ENCODE measurements at regions not wholly inside any gene's neighbourhood (a gene's known extent, or its start where the extent isn't known, plus 50 kb on each side); places are given as distances from the start of the nearest gene placed in this dataset.
A peak's percentile ranks its signal among the peaks of the same experiment; 100 is the strongest.

GRCh38 chr14:96931751-96932150 lies 134.6 kb downstream of the VRK1 start:
- DNase-seq = no peak

GRCh38 chr14:96934638-96935330 lies 137.6 kb downstream of the VRK1 start:
- DNase-seq = no peak

- no peak for DNase-seq
Measured at GRCh38 chr14:96938946-96939345, 141.8 kb downstream of the VRK1 start.

- DNase-seq = no peak
Measured at GRCh38 chr14:96940009-96940408, 142.8 kb downstream of the VRK1 start.

- no peak for DNase-seq
Measured at GRCh38 chr14:96944297-96944696, 147.1 kb downstream of the VRK1 start.

- DNase-seq = no peak
Measured at GRCh38 chr14:96945721-96946120, 148.5 kb downstream of the VRK1 start.

- no peak for DNase-seq
Measured at GRCh38 chr14:96949594-96949993, 152.4 kb downstream of the VRK1 start.

- no peak for DNase-seq
Measured at GRCh38 chr14:96951511-96951910, 154.3 kb downstream of the VRK1 start.

GRCh38 chr14:96953087-96953874 lies 156.1 kb downstream of the VRK1 start:
- no peak for DNase-seq

GRCh38 chr14:96953875-96954185 lies 156.6 kb downstream of the VRK1 start:
- no peak for DNase-seq

- DNase-seq = no peak
Measured at GRCh38 chr14:96956464-96957239, 159.5 kb downstream of the VRK1 start.

GRCh38 chr14:96958057-96958456 lies 160.9 kb downstream of the VRK1 start:
- DNase-seq = no peak

GRCh38 chr14:96959992-96960391 lies 162.8 kb downstream of the VRK1 start:
- DNase-seq = no peak

- DNase-seq = no peak
Measured at GRCh38 chr14:96960598-96961116, 163.5 kb downstream of the VRK1 start.

GRCh38 chr14:96961895-96962294 lies 164.7 kb downstream of the VRK1 start:
- DNase-seq = no peak

- DNase-seq = no peak
Measured at GRCh38 chr14:96962337-96962736, 165.2 kb downstream of the VRK1 start.

GRCh38 chr14:96964726-96965415 lies 167.7 kb downstream of the VRK1 start:
- no peak for DNase-seq

GRCh38 chr14:96965885-96966595 lies 168.9 kb downstream of the VRK1 start:
- DNase-seq = no peak

- no peak for DNase-seq
Measured at GRCh38 chr14:96975116-96975515, 177.9 kb downstream of the VRK1 start.

- peak; percentile 45 for DNase-seq
Measured at GRCh38 chr14:96978525-96979272, 181.5 kb downstream of the VRK1 start.

GRCh38 chr14:96979611-96980074 lies 182.5 kb downstream of the VRK1 start:
- no peak for DNase-seq
